Right lobe of liver (tissue), 6 donors: ENCODE measurements at regions not wholly inside any gene's neighbourhood (a gene's known extent, or its start where the extent isn't known, plus 50 kb on each side); places are given as distances from the start of the nearest gene placed in this dataset.

Source experiments
- ATAC-seq, 4 donors: fragments of 200-7000 bp; cut with Tn5 transposase; one replicate each; pipeline ENCODE4 v1.9.1; 2020; ENCODE audit warnings: mild to moderate bottlenecking in 4 of 4, moderate library complexity in 4 of 4
- DNase-seq, 3 donors: peaks; one replicate each; pipeline ENCODE4 v3.0.0-alpha.2; 2020
- H3K27ac ChIP-seq, 3 donors: fragments of 200-600 bp; one replicate each; pipeline ENCODE4 v1.8.0; 2022
- H3K27me3 ChIP-seq, 2 donors: fragments of 200-600 bp; one replicate each; pipeline ENCODE4 v1.8.0; 2022
- H3K36me3 ChIP-seq, 4 donors: fragments of 200-600 bp; sonication (generic) in 1 of 4; one replicate each; pipeline versions ENCODE4 v1.5.1 to v1.8.0; 2017 to 2022; ENCODE audit warnings: control low read depth in 1 of 4
- H3K4me1 ChIP-seq, 4 donors: fragments of 200-600 bp; sonication (generic) in 1 of 4; one replicate each; pipeline versions ENCODE4 v1.5.1 to v1.8.0; 2017 to 2022; ENCODE audit warnings: control low read depth in 1 of 4
- H3K4me3 ChIP-seq, 3 donors: fragments of 200-600 bp; one replicate each; pipeline ENCODE4 v1.8.0; 2022
- H3K9me3 ChIP-seq, 4 donors: fragments of 200-600 bp; sonication (generic) in 1 of 4; one replicate each; pipeline versions ENCODE4 v1.5.1 to v1.8.0; 2017 to 2022; ENCODE audit warnings: control low read depth in 1 of 4
- CTCF ChIP-seq, 4 donors: fragments of 200-600 bp in 3 of 4; fragments of 450-650 bp in 1 of 4; IDR thresholded peaks; one replicate each; pipeline versions ENCODE4 v1.5.1 to v1.8.0; 2016 to 2022; ENCODE audit warnings: antibody characterized with exemption in 4 of 4, mild to moderate bottlenecking in 2 of 4
- POLR2A ChIP-seq: fragments of 450-650 bp; IDR thresholded peaks from one replicate; pipeline ENCODE4 v1.6.1; 2017; ENCODE audit warnings: antibody characterized with exemption, mild to moderate bottlenecking
- WGBS: methylation state at CpG from one replicate; pipeline ENCODE4 v1.1.6; 2018; ENCODE audit warnings: low coverage, low lambda C conversion rate; ENCODE audit not compliant: insufficient coverage; ENCODE audit errors: missing lambda C conversion rate; 5-methylcytosine and 5-hydroxymethylcytosine counted together
- intact Hi-C, 2 donors: fragments of 100-400 bp; cut with DNase I; formaldehyde crosslinking; loops; one replicate each; pipeline versions ENCODE4 v1.11.2 to v1.14.1; 2022
- donor health status: DM: no; HTN: yes; CAD: no.
- donor health status: DM: no; HTN: no; CAD: no.
- donor health status: DM: no; HTN: no; CAD: no.
- donor health status: DM: no; HTN: yes; CAD: no.
- donor health status: DM: no; HTN: yes; CAD: no.

DNA sequence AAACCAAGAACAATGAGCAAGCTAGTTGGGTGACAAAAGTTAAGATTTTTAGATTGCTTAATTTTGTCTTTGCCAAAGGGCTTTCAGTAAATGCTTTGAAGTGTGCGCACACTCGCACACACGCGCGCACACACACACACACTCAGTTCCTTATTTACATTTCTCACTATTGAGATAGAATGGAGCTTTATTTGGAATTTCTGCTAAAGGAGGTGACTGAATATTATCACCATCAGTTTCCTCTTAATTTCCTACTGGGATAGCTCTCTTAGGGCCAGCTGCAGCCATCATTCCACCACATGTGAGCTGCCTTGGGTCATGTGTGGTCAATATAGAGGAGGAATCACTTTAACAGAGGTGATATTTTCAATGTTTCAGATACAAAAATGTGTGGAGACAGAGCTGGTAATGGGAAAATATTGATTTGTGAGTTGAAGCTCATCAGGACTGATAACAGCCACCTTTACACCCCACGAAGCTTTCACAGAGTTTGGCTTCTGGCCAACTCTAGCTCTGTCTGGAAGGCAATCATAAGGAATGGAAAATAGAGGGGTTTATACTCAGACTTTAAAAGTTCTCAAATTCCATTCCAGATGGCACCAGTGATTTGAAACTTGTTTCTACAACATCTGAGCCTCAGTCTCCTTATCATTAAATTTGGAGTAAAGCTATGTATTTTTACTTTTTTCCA lies 99.9 kb downstream of the MACIR start:
- WGBS = 19% methylated on average over 6 of the region's 6 CpGs
- DNase-seq (no peak), ATAC-seq (peak in 3 of 4 donors; percentile 62 to 84 (median 65))
- TF ChIP-seq POLR2A = no peak
- TF ChIP-seq CTCF (IDR thresholded peaks at IDR 0.05) = no peak
- Histone ChIP-seq H3K4me3 (no peak overlapping the region), H3K4me1 (no peaks in the 10 kb centered on the region), H3K36me3 (no peaks in the 10 kb centered on the region), H3K9me3 (no peaks in the 10 kb centered on the region), H3K27me3 (no peaks in the 10 kb centered on the region), H3K27ac (no peak overlapping the region)
- intact Hi-C loops = no loop called here

GRCh38 chr5:103357636-103358035 lies 99.1 kb downstream of the MACIR start:
- 46% methylated on average over 3 of the region's 3 CpGs for WGBS
- no peak for DNase-seq
- Histone ChIP-seq H3K4me3 (no peak overlapping the region), H3K36me3 (no peaks in the 10 kb centered on the region), H3K27me3 (no peaks in the 10 kb centered on the region), H3K27ac (no peak overlapping the region), H3K9me3 (no peaks in the 10 kb centered on the region), H3K4me1 (no peaks in the 10 kb centered on the region)
- intact Hi-C loops = no loop called here
- no peak for ATAC-seq
- TF ChIP-seq POLR2A (no peak), CTCF (IDR thresholded peaks at IDR 0.05) (no peak)

DNA sequence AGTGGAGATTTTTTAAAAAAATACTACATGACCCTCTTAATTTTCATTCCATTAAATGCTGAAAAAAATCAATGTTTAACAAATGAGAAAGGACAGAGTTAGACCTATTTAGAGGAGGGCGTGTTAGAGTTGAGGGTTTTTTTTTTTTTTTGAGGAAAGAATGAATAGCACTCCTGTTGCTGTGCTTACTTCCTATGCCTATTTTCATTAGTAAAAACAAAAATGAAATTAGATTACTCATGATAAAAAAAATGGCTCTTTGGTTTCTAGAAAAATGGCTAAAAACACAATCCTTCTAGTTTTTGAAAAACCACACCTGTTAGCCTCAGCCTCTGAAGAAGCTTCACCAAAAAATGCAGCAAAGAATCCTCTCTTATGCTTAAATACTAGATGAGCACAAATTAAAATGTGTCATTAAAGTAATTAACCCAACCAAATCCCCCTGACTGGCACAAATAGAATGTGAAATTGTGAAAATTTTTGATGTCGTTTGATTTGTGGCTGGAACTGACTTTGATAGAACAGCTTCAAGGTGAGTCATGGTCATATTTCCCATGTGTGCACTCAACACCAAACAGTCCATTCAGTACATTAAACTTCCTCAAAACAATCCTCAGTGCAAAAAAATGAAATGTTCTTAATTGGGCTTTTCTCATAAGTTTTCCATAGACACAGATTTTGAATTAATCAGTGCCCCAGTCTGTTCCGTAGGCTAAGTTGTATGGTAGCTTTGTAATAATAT lies 98.0 kb downstream of the MACIR start:
- Histone ChIP-seq H3K27ac (no peak overlapping the region), H3K9me3 (no peaks in the 10 kb centered on the region), H3K4me3 (no peak overlapping the region), H3K36me3 (no peaks in the 10 kb centered on the region), H3K4me1 (no peaks in the 10 kb centered on the region), H3K27me3 (no peaks in the 10 kb centered on the region)
- ATAC-seq (no peak), DNase-seq (no peak)
- intact Hi-C loops = no loop called here
- TF ChIP-seq POLR2A (no peak), CTCF (IDR thresholded peaks at IDR 0.05) (no peak)
- 60% methylated on average over 3 of the region's 3 CpGs for WGBS

DNA sequence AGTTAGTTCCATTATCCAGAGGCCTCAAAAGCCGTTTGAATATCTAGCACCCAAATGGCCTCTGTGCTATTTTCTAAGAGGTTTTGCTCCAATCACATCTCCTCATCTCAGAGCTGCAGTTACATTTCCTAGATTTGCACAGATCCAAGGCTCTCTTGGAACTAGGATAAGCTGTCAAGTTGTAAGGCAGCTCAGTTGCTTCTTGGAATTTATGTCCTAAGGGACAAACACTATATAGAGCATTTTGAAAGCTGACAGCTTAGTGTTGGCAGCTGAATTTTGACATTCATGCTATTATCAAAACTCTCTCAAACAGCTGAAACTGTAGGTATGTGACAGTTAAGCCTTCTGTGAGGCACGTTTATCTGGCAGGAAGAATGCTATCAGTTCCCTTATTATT lies 97.0 kb downstream of the MACIR start:
- ATAC-seq = no peak
- H3K27ac ChIP-seq = no peak overlapping the region
- intact Hi-C loops = no loop called here
- TF ChIP-seq POLR2A (no peak), CTCF (IDR thresholded peaks at IDR 0.05) (no peak)
- no peak overlapping the region for H3K4me3 ChIP-seq
- no peaks in the 10 kb centered on the region for H3K4me1 ChIP-seq
- H3K27me3 ChIP-seq = no peaks in the 10 kb centered on the region
- H3K9me3 ChIP-seq = no peaks in the 10 kb centered on the region
- DNase-seq = no peak
- WGBS = 33% methylated on average over 2 of the region's 2 CpGs
- no peaks in the 10 kb centered on the region for H3K36me3 ChIP-seq
